HG03460 (cell line): ENCODE measurements at regions not wholly inside any gene's neighbourhood (a gene's known extent, or its start where the extent isn't known, plus 50 kb on each side); places are given as distances from the start of the nearest gene placed in this dataset.
"Not testable (repeated sequence)": the region's sequence is repeated elsewhere in the genome, so short reads cannot be mapped to it uniquely, and the experiment has no call there.

Experiments
- ATAC-seq: cut with Tn5 transposase; IDR thresholded peaks from one replicate; pipeline ENCODE4 v1.9.1; 2021; ENCODE audit not compliant: unreplicated experiment

DNA sequence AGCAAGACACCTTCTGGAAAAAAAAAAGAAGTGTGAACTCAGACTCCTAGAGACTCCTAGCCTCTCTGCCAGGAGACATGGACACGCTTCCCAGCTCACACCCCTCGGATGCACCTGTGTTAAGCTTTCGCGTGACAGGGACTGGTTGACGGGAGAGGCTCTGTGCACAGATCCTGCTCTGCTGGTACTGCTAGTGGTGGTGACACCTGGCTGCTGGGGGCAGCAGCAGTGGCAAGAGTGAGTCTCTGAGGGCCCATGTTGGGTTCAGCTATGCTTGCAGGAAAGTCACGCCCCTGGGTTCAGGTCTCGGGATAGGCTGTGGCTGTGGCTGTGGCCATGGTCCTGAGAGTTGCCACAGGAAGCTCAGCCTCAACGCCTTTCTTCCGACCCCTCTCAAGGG is 81.1 kb downstream of the XRCC2 start:
- no peak for ATAC-seq

DNA sequence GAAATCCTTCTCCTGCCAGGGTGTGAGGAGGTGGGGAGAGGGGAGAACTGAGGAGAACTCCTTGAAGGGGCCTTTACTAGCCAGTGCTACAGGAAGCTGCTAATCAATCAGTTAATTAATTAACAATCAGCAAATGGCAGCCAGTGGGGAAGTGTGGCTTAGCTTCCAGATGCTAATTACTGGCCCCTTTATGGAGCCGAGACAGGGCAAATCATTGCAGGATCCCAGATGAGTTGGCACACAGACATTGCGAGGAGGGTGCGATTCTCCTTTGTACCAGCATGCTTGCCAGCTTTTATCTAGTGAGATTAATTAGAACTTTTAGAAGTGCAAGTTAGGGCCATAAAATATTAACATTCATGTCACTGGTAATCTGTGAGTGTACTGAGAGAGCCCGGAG is 84.0 kb downstream of the XRCC2 start:
- no peak for ATAC-seq

DNA sequence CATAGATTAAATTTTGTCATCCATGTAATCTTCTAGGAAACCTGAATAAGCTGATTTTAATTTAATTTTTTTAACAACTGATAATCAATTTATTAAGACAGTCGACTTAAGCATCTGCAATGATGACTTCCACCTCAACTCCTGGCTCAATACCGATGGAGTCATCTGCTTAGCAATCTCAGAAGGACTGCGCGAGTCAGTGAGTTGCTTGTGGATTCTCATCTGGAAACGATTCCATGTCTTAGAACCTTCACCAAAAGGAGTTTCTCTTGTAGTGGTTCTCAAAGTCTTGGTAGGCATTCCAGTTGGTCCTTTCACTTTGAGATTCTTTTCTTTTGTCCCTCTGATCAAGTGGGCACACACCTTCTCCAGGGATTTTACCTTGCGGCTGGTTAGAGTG is 85.5 kb downstream of the XRCC2 start:
- no peak for ATAC-seq

DNA sequence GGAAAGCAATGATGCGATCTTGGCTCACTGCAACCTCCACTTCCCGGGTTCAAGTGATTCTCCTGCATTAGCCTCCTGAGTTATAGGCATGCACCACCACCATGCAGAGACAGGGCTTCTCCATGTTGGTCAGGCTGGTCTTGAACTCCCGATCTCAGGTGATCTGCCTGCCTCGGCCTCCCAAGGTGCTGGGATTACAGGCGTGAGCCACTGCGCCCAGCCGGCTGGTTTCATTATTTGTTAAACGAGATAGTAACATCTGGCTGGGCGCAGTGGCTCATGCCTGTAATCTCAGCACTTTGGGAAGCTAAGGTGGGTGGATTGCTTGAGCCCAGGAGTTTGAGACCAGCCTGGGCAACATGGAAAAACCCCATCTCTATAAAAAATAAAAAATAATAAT is 86.1 kb downstream of the XRCC2 start:
- ATAC-seq: not testable (repeated sequence)

DNA sequence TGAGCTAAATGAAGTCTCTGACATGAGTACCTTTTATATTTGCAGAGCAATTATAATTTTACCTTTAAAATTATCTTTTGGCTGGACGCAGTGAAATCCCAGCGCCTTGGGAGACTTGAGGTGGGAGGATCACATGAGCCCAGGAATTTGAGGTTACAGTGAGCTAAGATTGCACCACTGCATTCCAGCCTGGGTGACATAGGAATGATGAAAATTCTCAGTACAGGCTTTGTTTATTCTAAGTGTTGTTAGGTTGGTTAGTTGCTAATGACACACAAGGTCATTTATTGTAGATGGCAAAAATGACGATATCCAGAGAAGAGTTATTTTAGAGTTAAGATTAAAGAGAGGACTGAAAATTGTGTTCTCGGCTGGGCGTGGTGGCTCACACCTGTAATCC is 87.6 kb downstream of the XRCC2 start:
- ATAC-seq: no peak

DNA sequence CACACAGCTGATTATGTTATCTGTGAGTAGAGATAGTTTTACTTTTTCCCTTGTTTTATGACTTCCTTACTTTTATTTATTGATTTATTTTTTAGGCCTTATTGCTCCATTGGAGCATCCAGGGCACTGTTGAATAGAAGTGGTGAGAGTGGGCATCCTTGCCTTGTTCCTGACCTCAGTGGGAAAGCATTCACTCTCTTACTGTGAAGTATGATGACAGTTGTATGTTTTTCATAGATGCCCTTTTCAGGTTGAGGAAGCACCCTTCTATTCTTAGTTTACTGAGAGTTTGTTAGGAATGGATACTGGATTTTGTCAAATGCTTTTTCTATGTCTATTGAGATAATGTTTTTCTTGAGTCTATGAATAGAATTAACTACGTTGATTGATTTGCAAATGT is 88.6 kb downstream of the XRCC2 start:
- ATAC-seq: no peak

DNA sequence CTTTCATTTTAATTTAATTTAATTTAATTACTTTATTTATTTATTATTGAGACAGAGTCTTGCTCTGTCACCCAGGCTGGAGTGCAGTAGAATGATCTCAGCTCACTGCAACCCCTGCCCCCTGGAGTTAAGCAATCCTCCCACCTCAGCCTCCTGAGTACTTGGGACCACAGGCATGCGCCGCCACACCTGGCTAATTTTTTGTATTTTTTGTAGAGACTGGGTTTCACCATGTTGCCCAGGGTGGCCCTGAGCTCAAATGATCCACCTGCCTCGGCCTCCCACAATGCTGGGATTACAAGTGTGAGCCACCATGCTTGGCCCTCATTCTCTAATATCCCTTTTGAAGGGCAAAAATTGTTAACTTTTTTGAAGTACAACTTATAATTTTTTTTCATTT is 92.9 kb downstream of the XRCC2 start:
- no peak for ATAC-seq

DNA sequence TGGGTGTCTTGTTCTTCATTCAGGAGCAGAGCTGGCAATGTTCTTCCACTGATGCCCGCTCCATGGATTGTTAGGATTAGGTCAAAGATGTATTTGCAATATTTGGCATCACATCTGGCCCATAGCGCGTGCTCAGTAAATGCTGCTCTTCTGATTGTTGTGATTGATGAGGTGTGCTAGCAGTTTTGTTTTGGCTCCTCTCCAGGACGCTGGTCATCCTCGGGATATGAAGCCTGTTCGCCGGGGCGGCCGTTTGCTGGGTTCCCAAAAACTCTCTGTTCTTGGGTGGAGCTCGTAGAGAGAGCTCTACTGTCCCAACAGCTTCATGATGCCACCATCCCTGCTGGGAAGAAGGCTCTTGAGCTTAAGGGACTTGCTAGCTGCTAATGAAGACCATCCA is 96.9 kb downstream of the XRCC2 start:
- ATAC-seq: no peak

DNA sequence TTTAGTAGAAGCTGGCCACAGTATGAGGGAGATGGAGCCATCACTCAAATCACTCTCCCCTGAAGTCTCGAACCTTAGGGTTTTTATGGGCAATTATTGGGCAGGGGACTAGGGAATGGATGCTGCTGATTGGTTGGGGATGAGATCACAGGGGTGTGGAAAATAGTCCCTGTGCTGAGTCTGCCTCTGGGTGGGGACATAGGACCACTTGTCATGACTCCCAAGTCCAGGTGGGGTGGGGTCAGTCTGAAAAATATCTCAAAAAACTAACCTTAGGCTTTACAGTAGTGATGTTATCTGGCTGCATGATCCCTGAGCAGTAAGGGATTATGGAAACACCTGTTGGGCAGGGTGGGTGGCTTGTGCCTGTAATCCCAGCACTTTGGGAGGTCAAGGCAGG is 98.6 kb downstream of the XRCC2 start:
- ATAC-seq: no peak

DNA sequence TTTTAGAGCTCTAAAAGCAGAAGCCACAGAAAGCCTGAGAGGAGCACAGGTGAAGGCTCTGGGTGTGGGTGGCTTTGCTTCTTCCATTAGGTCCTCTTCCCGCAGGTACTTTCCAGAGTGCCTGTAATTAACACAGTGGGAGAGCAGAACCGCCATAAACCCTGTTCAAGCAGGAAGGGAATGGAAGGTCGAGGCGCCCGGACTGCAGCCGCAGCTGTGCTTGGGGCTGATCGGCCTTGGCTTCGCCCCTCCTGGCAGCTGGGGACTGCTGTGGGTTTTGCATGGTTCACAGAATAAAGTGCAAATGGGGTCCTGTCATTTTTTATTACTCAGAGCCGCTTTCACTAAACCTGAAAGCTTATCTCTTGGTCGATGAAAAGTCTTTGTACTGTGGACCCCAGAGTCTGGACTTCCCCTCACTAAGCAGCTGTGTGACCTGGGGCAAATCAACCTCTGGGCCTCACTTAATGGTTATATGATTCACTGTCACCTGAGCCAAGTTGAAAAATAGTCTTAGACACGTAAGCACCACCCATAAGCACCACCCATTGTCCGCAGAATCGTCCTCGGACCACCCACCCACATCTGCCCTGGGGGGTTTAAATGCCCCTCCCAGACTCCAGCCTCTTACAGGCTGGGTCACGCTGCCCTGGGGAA is 100.9 kb downstream of the XRCC2 start:
- ATAC-seq: peak; percentile 79

DNA sequence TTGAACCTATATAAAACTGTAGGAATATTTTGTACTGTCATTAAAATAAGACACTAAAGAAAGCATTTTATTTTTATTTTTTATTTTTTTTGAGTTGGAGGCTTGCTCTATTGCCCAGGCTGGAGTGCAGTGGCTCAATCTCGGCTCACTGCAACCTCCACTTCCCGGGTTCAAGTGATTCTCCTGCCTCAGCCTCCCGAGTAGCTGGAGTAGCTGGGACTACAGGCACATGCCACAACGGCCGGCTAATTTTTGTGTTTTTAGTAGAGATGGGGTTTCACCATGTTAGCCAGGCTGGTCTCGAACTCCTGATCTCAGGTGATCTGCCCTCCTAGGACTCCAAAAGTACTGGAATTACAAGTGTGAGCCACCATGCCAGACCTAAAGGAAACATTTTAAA is 102.8 kb downstream of the XRCC2 start:
- not testable (repeated sequence) for ATAC-seq

DNA sequence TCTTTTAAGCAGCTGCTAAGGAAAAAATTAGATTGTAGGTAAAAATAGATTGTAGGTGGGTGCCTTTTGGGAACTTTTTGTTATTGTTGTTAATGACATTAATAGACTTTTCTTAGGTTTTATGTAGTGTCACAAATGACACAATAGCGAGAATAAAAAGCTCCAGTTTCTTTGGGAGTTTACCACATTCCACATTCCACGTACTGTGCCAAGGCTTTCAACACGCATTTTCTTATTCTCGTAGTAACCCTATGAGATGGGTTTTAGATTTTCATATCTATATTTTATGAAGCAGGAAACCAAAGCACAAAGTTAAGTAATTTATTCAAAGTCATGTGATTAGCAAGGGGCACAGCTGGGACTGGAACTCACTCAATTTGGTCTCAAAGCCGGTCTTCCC is 103.8 kb downstream of the XRCC2 start:
- no peak for ATAC-seq

DNA sequence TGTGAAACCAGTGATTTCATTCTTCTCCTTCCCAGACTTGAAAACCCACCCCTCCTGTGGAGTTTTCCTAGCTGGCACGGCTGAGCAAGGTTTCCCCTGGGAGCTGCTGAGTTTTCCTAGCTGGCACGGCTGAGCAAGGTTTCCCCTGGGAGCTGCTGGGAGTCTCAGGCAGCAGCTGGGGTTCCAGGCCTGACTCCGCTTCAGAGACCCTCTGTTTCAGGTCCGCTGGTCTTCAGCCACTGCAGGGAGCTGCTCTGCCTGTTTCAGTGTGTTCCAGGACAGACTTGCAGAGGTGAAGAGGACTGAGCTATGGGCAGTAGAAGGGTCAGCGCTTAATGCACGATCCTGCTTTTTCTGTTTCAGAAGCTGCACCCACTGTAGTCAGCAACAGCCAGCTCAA is 104.9 kb downstream of the XRCC2 start:
- ATAC-seq: no peak

DNA sequence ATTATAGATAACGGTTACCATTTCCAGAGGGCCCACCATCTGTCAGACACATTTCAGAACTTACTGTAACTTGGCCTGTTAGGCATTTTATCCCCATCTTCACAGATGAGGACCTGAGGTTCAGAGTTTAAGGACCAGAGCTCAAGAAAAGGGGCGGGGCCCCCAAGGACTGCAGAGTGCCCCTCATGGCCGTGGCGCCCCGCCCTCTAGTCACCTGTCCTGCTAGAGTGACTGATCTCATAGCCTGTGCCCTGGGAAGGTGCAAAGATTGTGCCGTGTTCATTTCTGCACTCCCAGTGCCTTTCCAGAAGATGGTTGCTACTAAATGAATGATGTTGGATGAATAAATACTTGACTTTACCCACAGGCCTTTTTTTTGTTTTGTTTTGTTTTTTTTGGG is 107.0 kb downstream of the XRCC2 start:
- no peak for ATAC-seq

DNA sequence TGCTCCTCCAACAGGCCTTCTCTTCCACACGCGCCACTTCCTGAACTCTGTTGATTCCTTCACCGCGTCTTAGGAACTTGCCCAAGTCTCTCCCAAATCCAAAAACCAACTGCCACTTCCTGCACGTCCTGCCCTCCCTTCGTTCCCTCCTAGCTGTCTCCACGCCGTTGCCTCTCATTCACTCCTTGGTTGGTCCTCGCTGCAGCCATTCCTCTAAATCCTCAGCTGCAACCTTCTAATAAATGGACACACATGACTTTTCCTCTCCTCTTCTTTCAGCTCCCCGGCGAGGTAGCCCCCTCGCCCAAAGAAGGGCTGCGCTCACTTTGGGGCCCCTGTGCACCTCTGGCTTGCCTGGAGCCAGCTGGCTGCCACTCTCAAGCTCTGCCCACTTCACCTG is 110.2 kb downstream of the XRCC2 start:
- no peak for ATAC-seq

DNA sequence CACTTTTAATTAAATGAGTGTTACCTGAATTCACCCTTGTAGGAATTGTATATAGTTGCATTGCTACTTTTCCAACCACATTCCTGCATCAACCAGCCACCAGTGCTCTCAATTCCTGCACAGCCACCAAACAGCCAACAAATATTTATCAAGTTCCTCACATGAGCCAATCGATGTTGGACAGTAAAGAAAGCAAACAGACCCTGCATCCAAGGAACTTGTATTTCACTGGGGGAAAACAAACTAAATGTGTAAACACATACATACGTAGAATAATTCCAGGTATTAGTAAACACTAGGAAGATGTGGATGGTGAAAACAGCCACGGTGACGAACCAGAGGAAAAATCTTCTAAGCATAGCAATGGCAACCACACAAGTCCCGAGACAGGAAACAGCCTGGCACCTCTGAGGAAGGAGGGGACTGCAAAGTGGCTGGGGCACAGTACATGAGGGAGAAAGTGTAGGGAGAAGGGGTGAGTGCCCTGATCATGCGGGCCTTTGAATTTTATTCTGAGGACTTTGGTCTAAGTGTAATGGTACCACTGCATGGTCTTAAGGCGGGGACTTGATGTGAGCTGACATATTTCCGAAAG is 111.2 kb downstream of the XRCC2 start:
- ATAC-seq: no peak

DNA sequence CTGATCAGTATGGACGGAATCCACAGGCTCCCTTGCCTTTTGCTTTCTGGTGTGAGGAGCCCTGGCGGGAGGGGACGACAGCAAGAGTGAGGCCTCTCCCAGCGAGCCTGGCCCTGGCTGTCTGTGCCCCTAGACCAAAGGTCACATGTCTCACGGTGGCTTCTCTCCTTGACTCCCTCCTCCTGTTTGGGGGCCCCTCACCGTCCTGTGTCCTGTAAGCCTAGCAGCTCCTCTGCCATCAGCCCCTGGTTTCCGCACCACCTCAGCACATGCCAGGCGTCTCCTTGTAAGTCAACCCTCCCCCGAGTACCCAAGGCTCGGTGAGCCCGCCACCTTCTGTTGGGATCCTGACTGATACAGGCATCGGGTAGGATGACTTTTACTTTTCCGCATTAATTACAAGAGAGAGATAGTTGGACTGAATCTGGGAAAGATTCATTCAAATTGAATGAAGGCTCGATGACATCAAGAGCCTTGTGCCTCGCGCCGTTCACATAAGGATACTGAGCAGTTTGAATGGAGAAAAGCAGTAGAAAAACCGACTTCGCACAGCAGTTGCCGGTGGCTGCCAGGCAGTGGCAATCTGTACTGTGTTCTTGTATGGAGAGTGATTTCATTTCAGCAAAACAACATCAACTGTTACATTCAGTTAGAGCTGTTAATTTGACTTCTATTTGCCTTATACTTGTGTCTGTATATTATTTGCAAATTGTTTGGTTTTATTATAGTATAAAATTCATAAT is 119.8 kb downstream of the XRCC2 start:
- no peak for ATAC-seq

DNA sequence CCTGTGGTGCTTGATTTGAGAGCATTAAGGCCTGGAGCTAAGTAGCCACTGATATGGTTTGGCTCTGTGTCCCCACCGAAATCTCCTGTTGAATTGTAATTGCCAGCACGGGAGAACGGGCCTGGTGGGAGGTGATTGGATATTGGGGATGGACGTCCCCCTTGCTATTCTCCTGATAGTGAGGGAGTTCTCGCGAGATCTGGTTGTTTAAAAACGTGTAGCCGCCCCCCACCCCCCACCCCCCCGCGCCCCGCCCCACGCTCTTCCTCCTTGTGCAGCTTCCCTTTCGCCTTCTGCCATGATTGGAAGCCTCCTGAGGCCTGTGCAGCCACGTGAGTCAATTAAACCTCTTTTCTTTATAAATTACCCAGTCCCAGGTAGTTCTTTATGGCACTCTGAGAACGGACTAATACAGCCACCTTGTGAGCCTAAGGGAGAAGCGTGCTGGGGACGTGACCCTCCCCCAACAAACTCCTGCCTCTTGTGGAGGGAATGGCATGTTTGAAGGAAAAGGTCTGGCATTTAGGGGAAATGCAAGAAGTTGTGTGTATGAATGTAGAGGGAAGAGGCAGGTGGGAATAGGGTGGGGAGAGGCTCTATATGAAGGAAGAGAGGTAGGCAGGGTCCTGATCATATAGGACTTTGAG is 118.0 kb upstream of the KMT2C start:
- ATAC-seq: no peak

DNA sequence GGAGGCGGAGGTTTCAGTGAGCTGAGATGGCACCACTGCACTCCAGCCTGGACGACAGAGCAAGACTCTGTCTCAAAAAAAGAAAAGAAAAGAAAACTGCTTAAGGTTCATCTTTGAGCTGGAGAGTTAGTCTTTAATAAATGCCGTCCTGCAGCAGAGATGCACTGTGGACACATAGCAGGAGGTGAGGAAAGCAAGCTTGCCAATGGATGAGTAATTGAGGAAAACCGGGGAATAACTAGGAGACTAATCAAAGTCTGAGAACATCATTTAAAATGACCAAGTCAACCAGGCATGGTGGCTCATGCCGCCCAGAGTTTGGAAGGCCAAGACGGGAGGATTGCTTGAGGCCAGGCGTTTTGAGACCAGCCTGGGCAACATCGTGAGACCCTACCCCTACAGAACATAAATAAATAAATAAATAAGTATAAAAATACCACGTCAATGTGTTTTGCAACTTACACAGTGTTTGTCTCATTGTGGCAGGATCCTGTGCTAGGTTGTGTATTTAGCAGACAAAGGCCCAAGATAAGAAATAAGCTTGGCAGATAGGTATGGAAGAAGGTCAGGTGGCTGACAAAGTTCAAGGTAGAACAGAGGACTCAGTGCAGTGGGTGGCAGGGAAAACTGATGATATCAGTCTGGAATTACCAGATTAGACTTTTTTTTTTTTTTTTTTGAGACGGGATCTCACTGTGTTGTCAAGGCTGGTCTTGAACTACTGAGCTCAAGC is 115.7 kb upstream of the KMT2C start:
- ATAC-seq: no peak

DNA sequence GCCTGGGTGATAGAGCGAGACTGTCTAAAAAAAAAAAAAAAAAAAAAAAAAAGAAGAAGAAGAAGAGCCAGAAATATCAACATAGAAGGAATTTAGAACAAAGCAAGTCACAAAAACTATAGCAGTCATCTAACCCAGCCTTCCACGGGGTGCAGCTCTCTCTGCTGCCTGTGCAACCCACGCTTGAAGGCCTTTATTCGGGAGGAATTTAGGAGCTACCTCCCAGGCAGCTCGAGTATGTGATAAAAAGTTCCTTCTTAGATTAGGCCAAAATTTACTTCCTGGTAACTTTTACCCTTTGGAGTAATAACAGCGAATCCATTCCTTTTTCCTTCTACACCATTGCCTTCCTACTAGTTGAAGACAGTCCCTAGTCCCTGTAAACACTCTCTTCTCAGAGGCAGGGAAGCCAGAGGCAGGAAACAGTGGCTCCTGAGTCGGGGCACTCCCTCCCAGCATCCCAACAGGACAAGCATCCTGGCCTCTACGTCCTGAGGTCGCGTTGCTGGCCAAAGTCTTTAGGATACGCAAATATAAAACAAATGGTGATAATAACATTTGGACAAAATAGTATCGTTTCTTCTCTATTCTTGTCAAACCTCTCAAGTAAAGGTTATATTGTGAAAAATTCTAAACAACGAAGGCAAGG is 109.3 kb upstream of the KMT2C start:
- ATAC-seq: no peak

DNA sequence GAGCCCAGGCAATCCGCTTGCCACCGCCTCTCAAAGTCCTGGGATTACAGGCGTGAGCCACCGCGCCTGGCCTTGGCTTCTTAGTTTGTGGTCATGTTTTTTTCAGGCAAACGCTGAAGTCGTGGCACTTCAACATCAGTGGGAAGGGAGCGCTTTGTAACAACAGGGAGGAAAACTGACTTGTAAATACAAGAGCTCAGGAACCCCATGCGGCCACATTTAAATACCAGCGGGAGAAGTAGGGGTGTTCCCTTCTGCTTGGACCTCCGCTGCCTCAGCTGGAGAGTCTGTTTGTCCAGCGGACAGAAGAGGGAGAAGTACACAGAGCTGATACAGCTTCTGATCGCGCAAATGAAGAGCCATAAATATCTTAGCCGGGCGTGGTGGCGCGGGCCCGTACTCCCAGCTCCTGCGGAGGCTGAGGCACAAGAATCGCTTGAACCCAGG is 108.7 kb upstream of the KMT2C start:
- ATAC-seq: no peak
